HEK293 (cell line): ENCODE measurements at regions not wholly inside any gene's neighbourhood (a gene's known extent, or its start where the extent isn't known, plus 50 kb on each side); places are given as distances from the start of the nearest gene placed in this dataset.
A peak's percentile ranks its signal among the peaks of the same experiment; 100 is the strongest.

ENCODE experiments used
- CTCF ChIA-PET: fragments of 350-600 bp; formaldehyde crosslinking; extraction: SDS; loops from one replicate; lab custom pipeline; 2021; ENCODE audit warnings: antibody characterized with exemption; lab: Yijun Ruan, JAX
- POLR2A ChIA-PET: fragments of 300-600 bp; formaldehyde crosslinking; extraction: SDS; loops from one replicate; lab custom pipeline; 2020; ENCODE audit warnings: antibody characterized with exemption, inconsistent platforms; lab: Yijun Ruan, JAX
- H3K27ac ChIP-seq: fragments of 200-500 bp; sonication (Bioruptor generic); 2 replicates; pipeline ENCODE4 v1.5.1; 2014; ENCODE audit warnings: low read depth, low read length, control low read depth, inconsistent platforms; ENCODE audit errors: extremely low read depth
- H3K36me3 ChIP-seq, 2 experiments: fragments of 200-500 bp in 1 of 2; sonication (Bioruptor generic) in 1 of 2; 1 replicate in 1 of 2; 2 replicates in 1 of 2; pipeline ENCODE4 v1.5.1; 2014 to 2017; ENCODE audit warnings: inconsistent platforms in 2 of 2, low read length in 2 of 2; ENCODE audit not compliant: control insufficient read depth in 2 of 2, insufficient read depth in 1 of 2
- H3K4me1 ChIP-seq: fragments of 200-500 bp; sonication (Bioruptor generic); 2 replicates; pipeline ENCODE4 v1.5.1; 2014; ENCODE audit warnings: mild to moderate bottlenecking, low read length, inconsistent platforms; ENCODE audit not compliant: control insufficient read depth, insufficient read depth
- H3K4me3 ChIP-seq: 2 replicates; pipeline ENCODE4 v1.5.1; 2011; ENCODE audit warnings: low read depth, mild to moderate bottlenecking, control low read depth, low read length, moderate library complexity
- H3K9me3 ChIP-seq: fragments of 200-500 bp; sonication (Bioruptor generic); 2 replicates; pipeline ENCODE4 v1.5.1; 2014; ENCODE audit warnings: low read depth, low read length, inconsistent platforms; ENCODE audit not compliant: control insufficient read depth, insufficient read depth
- ATF2 ChIP-seq: fragments of 450-650 bp; formaldehyde crosslinking; IDR thresholded peaks from 2 replicates; pipeline ENCODE4 v1.5.1; 2016; ENCODE audit warnings: missing biosample characterization, missing genetic modification characterization, low read depth
- IKZF3 ChIP-seq: fragments of 450-650 bp; IDR thresholded peaks from 2 replicates; pipeline ENCODE4 v1.5.0; 2018; ENCODE audit warnings: missing biosample characterization, mild to moderate bottlenecking, missing genetic modification characterization, moderate library complexity
- KLF17 ChIP-seq: fragments of 450-650 bp; formaldehyde crosslinking; IDR thresholded peaks from 2 replicates; pipeline ENCODE4 v1.5.1; 2016; ENCODE audit warnings: missing biosample characterization, missing genetic modification characterization
- KLF9 ChIP-seq: fragments of 450-650 bp; formaldehyde crosslinking; IDR thresholded peaks from 2 replicates; pipeline ENCODE4 v1.5.1; 2016; ENCODE audit warnings: missing biosample characterization, missing genetic modification characterization, low read depth
- PRDM10 ChIP-seq: fragments of 450-650 bp; formaldehyde crosslinking; IDR thresholded peaks from 2 replicates; pipeline ENCODE4 v1.5.1; 2016; ENCODE audit warnings: missing biosample characterization, missing genetic modification characterization
- SP7 ChIP-seq: fragments of 450-650 bp; formaldehyde crosslinking; IDR thresholded peaks from 2 replicates; pipeline ENCODE4 v1.5.1; 2016; ENCODE audit warnings: missing biosample characterization, missing genetic modification characterization
- ZBTB7A ChIP-seq: fragments of 450-650 bp; formaldehyde crosslinking; IDR thresholded peaks from 2 replicates; pipeline ENCODE4 v1.5.1; 2016; ENCODE audit warnings: low read depth, missing biosample characterization, missing genetic modification characterization
- ZNF10 ChIP-seq: fragments of 450-650 bp; formaldehyde crosslinking; IDR thresholded peaks from 2 replicates; pipeline ENCODE4 v1.5.1; 2017; ENCODE audit warnings: missing biosample characterization, missing genetic modification characterization
- ZNF138 ChIP-seq: fragments of 450-650 bp; formaldehyde crosslinking; IDR thresholded peaks from 2 replicates; pipeline ENCODE4 v1.5.1; 2016; ENCODE audit warnings: missing biosample characterization, missing genetic modification characterization, borderline replicate concordance
- ZNF157 ChIP-seq: fragments of 450-650 bp; formaldehyde crosslinking; IDR thresholded peaks from 2 replicates; pipeline ENCODE4 v1.5.1; 2016; ENCODE audit warnings: missing biosample characterization, missing genetic modification characterization
- ZNF2 ChIP-seq: fragments of 450-650 bp; formaldehyde crosslinking; IDR thresholded peaks from 2 replicates; pipeline ENCODE4 v1.5.1; 2016; ENCODE audit warnings: missing biosample characterization, missing genetic modification characterization
- ZNF239 ChIP-seq: fragments of 450-650 bp; formaldehyde crosslinking; IDR thresholded peaks from 2 replicates; pipeline ENCODE4 v1.5.1; 2016; ENCODE audit warnings: missing biosample characterization, missing genetic modification characterization
- ZNF391 ChIP-seq: fragments of 450-650 bp; formaldehyde crosslinking; IDR thresholded peaks from 2 replicates; pipeline ENCODE4 v1.5.1; 2016; ENCODE audit warnings: low read depth, missing biosample characterization, missing genetic modification characterization, borderline replicate concordance
- ZNF426 ChIP-seq: fragments of 450-650 bp; formaldehyde crosslinking; IDR thresholded peaks from 2 replicates; pipeline ENCODE4 v1.5.1; 2017; ENCODE audit warnings: missing biosample characterization, missing genetic modification characterization, mild to moderate bottlenecking, inconsistent platforms, moderate library complexity
- ZNF548 ChIP-seq: fragments of 450-650 bp; formaldehyde crosslinking; IDR thresholded peaks from 2 replicates; pipeline ENCODE4 v1.5.1; 2016; ENCODE audit warnings: missing biosample characterization, missing genetic modification characterization
- ZNF561 ChIP-seq: fragments of 450-650 bp; IDR thresholded peaks from 2 replicates; pipeline ENCODE4 v1.5.1; 2018; ENCODE audit warnings: missing biosample characterization, missing genetic modification characterization, borderline replicate concordance
- ZNF654 ChIP-seq: fragments of 450-650 bp; formaldehyde crosslinking; IDR thresholded peaks from 2 replicates; pipeline ENCODE4 v1.5.1; 2016; ENCODE audit warnings: low read depth, missing biosample characterization, missing genetic modification characterization
- ZNF768 ChIP-seq: fragments of 450-650 bp; formaldehyde crosslinking; IDR thresholded peaks from 2 replicates; pipeline ENCODE4 v1.5.1; 2018; ENCODE audit warnings: missing biosample characterization, mild to moderate bottlenecking, missing genetic modification characterization
- ZSCAN16 ChIP-seq: fragments of 450-650 bp; formaldehyde crosslinking; IDR thresholded peaks from 2 replicates; pipeline ENCODE4 v1.5.1; 2016; ENCODE audit warnings: missing biosample characterization, missing genetic modification characterization
- ZSCAN30 ChIP-seq: fragments of 450-650 bp; IDR thresholded peaks from 2 replicates; pipeline ENCODE4 v1.5.1; 2018; ENCODE audit warnings: missing biosample characterization, mild to moderate bottlenecking, missing genetic modification characterization, moderate library complexity
- TF ChIP-seq, protein P1 (sequence below): fragments of 450-650 bp; IDR thresholded peaks from 2 replicates; pipeline ENCODE4 v1.5.1; 2018; ENCODE audit warnings: missing biosample characterization, mild to moderate bottlenecking, missing genetic modification characterization
- TF ChIP-seq, protein P2 (sequence below): fragments of 450-650 bp; formaldehyde crosslinking; conservative IDR thresholded peaks from 2 replicates; pipeline ENCODE4 v1.5.1; 2016; ENCODE audit warnings: low read depth, missing biosample characterization, missing genetic modification characterization

GRCh38 chr3:188954590-188955208 lies 217.1 kb upstream of the TPRG1 start (continued):
- TF ChIP-seq SP7 = 0 out of 2 replicates have a peak, but pooled peaks have one; percentile 44
- peak; percentile 94 for TF ChIP-seq ZNF654 (tag by site-specific recombination)
- TF ChIP-seq IKZF3 (tag by site-specific recombination) = 0 out of 2 replicates have a peak, but pooled peaks have one; percentile 49
- TF ChIP-seq ZNF426 = no peak
- peak; percentile 34; the same call in 1 of the 2 replicates for TF ChIP-seq ZNF2 (tag by site-specific recombination)
- TF ChIP-seq ZSCAN30 (tag by site-specific recombination) = peak; percentile 47; the same call in 1 of the 2 replicates
- TF ChIP-seq ZNF768 (tag by site-specific recombination) = no peak
- 0 out of 2 replicates have a peak, but pooled peaks have one; percentile 33 for TF ChIP-seq KLF17 (tag by site-specific recombination)

GRCh38 chr3:188955919-188956318 lies 215.9 kb upstream of the TPRG1 start:
- Histone ChIP-seq H3K4me1 (no peaks in the 10 kb centered on the region), H3K4me3 (no peak overlapping the region), H3K27ac (no peak overlapping the region), H3K9me3 (no peaks in the 10 kb centered on the region)
- POLR2A ChIA-PET = interaction anchor here (3.7 kb wide), 1 partner anchor 1210 kb away, joined by 12 read pairs; the partner anchor contains the start of gene BCL6
- TF ChIP-seq ZNF138 (no peak), KLF9 (tag by site-specific recombination) (no peak), ATF2 (tag by site-specific recombination) (no peak), ZSCAN16 (no peak), ZNF548 (tag by site-specific recombination) (no peak), ZBTB7A (no peak), ZNF561 (tag by site-specific recombination) (no peak), PRDM10 (tag by site-specific recombination) (no peak), ZNF10 (tag by site-specific recombination) (no peak), ZNF239 (tag by site-specific recombination) (no peak), ZNF391 (no peak), ZNF157 (tag by site-specific recombination) (no peak)
- TF ChIP-seq, protein P1, sequence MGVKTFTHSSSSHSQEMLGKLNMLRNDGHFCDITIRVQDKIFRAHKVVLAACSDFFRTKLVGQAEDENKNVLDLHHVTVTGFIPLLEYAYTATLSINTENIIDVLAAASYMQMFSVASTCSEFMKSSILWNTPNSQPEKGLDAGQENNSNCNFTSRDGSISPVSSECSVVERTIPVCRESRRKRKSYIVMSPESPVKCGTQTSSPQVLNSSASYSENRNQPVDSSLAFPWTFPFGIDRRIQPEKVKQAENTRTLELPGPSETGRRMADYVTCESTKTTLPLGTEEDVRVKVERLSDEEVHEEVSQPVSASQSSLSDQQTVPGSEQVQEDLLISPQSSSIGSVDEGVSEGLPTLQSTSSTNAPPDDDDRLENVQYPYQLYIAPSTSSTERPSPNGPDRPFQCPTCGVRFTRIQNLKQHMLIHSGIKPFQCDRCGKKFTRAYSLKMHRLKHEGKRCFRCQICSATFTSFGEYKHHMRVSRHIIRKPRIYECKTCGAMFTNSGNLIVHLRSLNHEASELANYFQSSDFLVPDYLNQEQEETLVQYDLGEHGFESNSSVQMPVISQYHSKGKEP = no peak
- TF ChIP-seq, protein P2, sequence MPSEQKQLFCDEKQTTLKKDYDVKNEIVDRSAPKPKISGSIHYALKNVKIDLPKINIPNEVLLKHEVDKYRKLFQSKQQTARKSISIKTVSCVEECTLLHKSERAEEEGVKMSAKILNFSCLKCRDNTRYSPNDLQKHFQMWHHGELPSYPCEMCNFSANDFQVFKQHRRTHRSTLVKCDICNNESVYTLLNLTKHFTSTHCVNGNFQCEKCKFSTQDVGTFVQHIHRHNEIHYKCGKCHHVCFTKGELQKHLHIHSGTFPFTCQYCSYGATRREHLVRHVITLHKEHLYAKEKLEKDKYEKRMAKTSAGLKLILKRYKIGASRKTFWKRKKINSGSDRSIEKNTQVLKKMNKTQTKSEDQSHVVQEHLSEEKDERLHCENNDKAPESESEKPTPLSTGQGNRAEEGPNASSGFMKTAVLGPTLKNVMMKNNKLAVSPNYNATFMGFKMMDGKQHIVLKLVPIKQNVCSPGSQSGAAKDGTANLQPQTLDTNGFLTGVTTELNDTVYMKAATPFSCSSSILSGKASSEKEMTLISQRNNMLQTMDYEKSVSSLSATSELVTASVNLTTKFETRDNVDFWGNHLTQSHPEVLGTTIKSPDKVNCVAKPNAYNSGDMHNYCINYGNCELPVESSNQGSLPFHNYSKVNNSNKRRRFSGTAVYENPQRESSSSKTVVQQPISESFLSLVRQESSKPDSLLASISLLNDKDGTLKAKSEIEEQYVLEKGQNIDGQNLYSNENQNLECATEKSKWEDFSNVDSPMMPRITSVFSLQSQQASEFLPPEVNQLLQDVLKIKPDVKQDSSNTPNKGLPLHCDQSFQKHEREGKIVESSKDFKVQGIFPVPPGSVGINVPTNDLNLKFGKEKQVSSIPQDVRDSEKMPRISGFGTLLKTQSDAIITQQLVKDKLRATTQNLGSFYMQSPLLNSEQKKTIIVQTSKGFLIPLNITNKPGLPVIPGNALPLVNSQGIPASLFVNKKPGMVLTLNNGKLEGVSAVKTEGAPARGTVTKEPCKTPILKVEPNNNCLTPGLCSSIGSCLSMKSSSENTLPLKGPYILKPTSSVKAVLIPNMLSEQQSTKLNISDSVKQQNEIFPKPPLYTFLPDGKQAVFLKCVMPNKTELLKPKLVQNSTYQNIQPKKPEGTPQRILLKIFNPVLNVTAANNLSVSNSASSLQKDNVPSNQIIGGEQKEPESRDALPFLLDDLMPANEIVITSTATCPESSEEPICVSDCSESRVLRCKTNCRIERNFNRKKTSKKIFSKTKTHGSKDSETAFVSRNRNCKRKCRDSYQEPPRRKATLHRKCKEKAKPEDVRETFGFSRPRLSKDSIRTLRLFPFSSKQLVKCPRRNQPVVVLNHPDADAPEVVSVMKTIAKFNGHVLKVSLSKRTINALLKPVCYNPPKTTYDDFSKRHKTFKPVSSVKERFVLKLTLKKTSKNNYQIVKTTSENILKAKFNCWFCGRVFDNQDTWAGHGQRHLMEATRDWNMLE (tag by site-specific recombination) = no peak
- TF ChIP-seq, all 188 proteins: peak for 0
- no peaks in the 10 kb centered on the region for H3K36me3 ChIP-seq
- CTCF ChIA-PET = interaction anchor here (0.7 to 10.9 kb wide), 22 partner anchors 12 to 1636 kb away, joined by 3 to 205 read pairs (median 5); no protein-coding TSS in a partner anchor
